RPMI8226 (cell line): ENCODE measurements at regions not wholly inside any gene's neighbourhood (a gene's known extent, or its start where the extent isn't known, plus 50 kb on each side); places are given as distances from the start of the nearest gene placed in this dataset.
"Not testable (repeated sequence)": the region's sequence is repeated elsewhere in the genome, so short reads cannot be mapped to it uniquely, and the experiment has no call there.

ENCODE experiments used
- DNase-seq: peaks from one replicate; pipeline ENCODE4 v3.0.0-alpha.2; 2015

DNA sequence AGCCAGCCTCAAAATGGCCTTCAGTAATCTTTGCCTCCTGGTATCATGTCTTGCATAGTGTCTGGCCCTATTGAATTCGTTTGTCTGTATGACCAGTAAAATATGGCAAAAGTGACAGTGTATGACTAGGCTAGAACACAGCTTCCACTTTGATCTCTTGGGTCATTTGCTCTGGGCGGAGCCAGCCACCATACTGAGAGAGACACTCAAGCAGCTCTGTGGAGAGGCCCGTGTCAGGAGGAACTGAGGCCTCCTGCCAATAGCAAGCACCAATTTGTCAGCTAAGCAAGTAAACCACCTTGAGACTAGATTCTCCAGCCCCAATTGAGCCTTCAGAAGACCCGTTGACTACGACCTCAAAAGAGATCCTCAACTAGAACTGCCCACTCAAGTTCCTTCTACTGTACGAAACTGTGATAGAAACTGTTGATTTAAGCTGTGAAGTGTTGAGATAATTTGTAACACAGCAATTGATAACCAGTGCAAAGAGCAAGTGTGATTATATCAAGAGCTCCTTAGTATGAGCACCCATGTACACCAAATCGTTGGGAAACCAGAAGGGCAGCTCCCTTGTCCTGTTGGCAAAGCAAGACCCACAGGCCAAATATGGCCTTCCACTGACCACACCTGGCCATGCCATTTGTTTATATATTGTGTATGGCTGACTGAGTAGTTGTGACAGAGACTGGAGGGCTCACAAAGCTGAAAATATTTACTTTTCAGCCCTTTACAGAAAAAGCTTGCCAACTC is 52.7 kb upstream of the SERBP1 start:
- no peak for DNase-seq

DNA sequence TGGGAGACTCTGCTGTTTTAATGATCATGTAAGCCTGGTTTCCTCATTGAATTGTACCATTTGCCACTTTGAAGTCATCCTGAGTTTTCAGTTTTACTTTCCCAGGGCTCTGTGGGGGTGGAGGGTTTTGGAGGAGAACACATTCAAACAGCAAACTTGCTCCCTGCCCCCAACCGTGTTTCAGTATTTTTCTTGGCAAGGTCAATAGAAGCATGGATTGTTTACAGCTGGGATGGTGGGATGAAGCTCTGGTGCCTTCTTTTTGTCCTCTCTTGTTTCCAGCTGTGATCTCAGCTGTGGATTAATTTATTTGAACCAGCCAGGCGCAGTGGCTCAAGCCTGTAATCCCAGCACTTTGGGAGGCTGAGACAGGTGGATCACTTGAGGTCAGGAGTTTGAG is 54.3 kb upstream of the SERBP1 start:
- no peak for DNase-seq

DNA sequence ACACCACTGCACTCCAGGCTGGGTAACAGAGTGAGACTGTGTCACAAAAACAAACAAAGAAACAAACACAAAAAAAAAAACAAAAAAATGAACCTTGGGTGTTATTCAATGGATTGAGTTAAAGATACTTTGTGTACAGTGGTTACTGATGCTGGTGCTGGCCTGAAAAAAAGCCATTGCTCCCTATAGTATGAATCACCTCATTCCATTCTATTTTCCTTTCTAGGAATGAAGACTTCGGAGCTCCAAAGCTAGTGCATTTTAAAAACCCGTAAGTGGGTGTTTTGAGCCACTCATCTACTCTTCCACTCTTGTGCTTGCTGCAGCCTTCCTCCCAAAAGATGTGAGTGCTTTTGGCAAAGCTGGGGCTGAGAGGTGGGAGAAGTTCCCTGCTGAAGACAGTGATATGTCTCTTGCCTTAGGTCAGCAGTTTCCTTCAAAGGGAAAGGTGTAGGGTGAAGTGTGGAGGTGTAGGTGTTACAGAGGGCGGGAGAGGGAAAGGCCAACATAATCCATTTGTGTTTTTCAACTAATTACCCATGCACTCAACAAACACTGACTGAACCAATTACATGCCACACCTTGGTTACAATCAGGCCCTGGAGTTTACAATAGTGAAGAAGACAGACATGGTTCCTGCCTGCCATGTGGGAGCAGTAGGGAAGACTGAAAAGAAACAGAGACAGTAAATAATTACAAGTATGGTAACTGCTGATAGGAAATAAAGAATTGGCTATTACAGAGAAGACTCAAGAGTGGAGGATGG is 55.0 kb upstream of the SERBP1 start:
- DNase-seq: no peak

GRCh38 chr1:67489643-67490042 is 59.4 kb upstream of the SERBP1 start:
- peak; percentile 25 for DNase-seq

DNA sequence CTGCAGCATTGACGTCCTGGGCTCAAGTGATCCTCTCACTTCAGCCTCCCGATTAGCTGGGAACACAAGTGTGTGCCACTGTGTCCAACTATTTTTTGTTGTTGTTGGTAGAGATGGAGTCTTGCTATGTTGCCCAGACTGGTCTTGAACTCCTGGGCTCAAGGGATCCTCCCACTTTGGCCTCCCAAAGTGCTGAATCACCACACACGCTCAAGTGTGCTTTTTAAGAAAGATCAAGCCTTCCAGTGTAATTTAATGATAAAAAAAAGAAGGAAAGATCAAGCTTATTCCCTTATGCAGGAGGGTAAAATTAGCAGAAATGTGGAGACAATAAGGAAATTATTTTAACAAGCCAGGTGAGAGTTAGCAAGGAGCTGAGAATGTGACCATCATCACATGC is 61.1 kb upstream of the SERBP1 start:
- no peak for DNase-seq

DNA sequence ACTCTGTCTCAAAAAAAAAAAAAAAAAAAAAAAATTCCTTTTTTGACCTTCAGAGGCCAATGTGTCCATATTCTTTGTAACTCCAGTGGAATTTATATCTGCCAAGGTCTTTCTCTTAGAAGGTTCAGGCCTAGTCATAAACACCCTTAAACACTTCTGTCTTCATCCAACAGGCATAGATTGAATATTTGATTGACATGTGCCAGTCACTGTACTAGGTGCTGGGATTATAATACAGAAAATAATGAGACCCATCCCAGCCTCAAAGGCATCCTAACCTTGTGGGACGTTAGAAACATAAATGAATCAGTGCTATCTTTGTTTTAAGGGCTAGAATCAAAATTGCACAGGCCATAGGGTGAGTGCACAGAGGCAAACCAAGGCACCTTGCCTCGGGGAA is 62.9 kb upstream of the SERBP1 start:
- no peak for DNase-seq

- no peak for DNase-seq
Observed at GRCh38 chr1:67495327-67495726, 65.1 kb upstream of the SERBP1 start.

DNA sequence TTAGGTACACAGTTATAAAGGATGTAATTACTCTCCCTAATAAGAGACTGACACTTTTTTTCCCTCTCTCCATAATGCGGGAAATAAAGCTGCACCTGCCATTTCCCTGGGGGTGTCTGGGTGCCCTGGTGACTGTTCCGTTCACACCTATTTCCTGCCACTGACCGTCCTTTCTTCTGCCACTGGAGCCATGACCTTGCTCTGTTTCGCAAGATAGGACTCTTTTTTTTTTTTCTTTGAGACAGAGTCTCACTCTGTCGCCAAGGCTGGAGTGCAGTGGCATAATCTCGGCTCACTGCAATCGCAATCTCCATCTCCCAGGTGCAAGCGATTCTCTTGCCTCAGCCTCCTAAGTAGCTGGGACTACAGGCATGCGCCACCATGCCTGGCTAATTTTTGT is 66.1 kb upstream of the SERBP1 start:
- no peak for DNase-seq

DNA sequence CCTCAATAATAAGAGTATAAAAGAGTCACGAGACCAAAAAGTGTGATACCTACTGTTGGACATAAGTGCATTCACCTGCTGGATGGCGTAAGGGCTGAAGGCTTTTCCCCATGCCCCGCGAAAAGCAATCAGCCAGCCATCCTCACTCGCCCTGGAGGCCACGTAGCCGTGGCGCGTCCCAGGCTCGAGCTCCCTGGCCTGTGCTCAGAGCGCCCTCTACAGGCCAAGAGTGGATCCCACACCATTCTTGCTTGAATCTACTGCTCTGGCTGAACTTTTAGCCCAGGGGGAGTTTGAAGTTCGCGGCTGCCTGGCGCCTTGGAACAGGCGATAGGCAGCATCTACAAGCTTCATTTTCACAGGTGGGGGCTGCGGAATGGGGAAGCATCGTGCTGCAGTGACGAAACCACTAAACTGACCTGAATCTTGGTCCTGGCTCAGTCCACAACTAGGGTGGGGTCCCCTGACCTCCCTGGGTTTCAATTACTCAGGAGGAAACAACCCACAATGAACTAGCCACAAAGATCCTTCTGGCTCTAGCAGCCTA is 70.3 kb upstream of the SERBP1 start:
- DNase-seq: peak; percentile 86

- no peak for DNase-seq
Observed at GRCh38 chr1:67503974-67504373, 73.8 kb upstream of the SERBP1 start.

DNA sequence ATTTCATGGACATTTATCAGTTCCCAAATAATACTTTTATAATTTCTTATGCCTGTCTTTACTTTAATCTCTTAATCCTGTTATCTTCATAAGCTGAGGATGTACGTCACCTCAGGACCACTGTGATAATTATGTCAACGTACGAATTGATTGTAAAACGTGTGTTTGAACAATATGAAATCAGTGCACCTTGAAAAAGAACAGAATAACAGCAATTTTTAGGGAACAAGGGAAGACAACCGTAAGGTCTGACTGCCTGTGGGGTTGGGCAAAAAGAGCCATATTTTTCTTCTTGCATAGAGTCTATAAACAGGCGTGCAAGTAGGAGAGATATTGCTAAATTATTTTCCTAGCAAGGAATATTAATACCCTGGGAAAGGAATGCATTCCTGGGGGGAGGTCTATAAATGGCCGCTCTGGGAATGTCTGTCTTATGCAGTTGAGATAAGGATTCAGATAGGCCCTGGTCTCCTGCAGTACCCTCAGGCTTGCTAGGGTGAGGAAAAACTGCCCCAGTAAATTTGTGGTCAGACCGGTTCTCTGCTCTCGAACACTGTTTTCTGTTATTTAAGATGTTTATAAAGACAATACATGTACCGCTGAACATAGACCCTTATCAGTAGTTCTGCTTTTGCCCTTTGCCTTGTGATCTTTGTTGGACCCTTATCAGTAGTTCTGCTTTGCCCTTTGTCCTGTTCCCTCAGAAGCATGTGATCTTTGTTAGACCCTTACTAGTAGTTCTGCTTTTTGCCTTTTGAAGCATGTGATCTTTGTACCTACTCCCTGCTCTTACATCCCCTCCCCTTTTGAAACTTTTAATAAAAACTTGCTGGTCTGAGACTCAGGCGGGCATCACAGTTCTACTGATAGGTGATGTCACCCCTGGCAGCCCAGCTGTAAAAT is 83.4 kb upstream of the SERBP1 start:
- not testable (repeated sequence) for DNase-seq

DNA sequence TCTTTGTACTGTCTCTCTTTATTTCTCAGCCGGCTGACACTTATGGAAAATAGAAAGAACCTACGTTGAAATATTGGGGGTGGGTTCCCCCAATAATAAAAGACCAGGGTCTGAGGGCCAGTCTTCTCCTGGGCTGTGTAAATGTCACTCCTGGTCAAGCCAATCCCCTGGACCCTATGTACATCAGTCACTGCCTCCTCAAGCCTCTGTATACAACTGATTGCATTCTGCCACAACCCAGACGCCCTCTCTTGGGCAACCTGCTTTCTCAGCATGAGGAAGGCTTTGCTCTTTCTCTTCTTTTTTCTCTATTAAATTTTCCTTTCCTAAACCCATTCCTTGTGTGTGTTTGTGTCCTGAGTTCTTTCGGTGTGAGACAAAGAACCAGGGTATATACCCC is 84.1 kb upstream of the SERBP1 start:
- no peak for DNase-seq

GRCh38 chr1:67514786-67515185 is 84.6 kb upstream of the SERBP1 start:
- DNase-seq: no peak

DNA sequence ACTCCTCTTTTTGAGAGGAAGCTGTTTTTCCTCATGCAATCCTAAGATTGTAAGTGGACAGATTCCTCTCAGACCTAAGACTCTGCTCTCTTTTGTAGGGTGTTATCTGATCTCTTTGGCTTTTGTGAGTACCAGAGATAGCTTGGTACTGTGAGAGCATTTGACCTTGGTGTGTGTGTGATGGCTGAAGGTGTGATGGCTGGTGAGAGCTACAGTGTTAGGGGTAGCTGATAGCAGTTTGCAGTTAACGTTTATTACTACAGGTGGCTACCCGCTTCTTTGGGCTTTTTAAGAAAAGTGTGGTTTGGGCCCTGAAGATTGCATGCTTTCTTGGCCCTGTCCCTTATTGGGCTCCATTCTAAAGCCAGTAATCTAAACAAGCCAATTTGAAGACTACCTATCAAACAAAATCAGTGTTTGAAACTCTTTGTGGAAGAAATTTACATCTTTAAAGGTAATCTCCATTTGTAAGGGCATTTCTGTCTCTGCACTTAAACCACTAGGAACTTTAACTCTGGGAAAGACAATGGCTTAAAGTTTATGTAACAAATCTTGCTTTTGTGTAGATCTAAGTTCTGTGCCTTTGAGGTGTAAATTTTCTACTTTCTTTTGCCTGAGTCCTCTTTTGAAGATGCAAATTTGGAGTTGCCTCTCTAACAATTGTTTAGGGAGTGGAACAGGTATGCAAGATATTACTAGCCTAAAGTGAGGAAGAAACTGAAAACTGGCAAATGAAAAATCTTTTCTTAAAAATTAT is 85.3 kb upstream of the SERBP1 start:
- DNase-seq: no peak

GRCh38 chr1:67517046-67517445 is 86.8 kb upstream of the SERBP1 start:
- no peak for DNase-seq

- no peak for DNase-seq
Observed at GRCh38 chr1:67522001-67522441, 91.8 kb upstream of the SERBP1 start.

DNA sequence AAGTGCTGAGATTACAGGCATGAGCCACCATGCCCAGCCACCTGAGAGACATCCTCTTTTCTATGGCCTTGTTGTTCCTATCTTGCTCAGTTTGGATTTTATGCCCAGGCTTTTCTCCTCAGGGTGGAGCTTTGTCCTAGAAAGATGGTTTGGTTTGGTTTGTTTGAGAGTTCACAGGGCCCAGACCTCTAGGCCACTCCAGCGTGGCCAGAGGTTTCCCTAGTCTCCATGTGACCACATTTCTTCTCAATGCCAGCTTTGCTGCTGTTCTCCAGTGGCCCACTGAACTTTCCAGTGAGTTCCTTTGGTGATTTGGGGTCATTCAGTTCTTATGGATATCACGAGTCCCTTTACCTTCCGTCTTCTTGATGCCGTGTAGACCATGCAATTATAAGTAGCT is 92.6 kb upstream of the SERBP1 start:
- DNase-seq: no peak

DNA sequence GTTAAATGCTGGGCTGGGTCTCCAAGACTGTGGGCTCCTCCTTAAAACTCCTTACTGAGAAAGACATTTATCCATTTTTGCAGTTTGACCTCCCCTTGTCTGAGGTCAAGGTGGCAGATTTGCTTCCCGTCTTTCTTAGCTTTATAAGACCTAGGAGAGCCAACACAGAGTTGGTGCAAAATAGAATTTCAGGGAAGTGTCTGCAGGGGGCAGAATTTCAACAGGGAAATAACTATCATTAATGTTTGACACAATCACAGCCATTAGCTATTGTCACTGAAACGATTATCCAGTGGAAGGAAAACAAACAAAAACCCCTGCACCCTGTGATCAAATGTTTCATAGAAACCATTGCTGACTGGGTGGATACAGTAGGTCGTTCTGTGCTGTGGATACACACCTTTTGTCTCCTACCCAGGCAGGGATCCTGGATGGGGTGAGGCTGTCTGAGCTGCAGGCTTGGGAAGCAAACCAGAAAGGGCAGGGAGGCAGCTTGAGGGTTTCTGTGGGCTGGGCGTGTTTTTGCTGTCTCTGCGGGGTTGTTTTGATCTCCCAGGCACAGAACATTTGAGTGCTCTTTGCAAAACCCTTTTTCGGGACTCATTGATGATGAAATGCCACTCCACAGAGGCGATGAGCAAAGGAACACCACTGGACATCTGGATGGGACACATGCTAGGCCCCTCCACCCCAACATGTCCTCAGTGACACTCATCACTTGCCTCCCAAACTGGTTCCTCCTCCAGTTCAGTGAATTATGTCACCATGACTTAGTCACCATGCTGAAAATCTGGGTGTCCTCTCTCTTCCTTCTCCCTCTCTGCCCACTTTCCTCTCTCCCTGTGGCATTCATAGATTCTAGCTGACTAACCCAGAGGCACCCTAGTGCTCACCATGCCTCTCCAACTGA is 94.2 kb upstream of the SERBP1 start:
- DNase-seq: no peak

- DNase-seq: no peak
Observed at GRCh38 chr1:67525053-67525760, 95.0 kb upstream of the SERBP1 start.

DNA sequence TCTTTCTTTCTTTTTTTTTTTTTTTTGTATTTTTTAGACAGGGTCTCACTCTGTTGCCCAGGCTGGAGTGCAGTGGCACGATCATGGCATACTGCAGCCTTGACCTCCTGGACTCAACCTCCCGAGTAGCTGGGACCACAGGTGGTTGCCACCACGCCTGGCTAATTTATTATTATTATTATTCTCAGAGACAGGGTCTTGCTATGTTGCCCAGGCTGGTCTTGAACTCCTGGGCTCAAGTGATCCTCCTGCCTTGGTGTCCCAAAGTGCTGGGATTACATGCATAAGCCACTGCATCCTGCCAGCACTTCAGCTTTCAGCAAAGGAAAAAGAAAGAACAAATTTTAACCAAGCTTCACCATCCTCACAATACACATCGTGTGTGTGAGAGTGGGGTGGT is 97.9 kb upstream of the SERBP1 start:
- DNase-seq: no peak

DNA sequence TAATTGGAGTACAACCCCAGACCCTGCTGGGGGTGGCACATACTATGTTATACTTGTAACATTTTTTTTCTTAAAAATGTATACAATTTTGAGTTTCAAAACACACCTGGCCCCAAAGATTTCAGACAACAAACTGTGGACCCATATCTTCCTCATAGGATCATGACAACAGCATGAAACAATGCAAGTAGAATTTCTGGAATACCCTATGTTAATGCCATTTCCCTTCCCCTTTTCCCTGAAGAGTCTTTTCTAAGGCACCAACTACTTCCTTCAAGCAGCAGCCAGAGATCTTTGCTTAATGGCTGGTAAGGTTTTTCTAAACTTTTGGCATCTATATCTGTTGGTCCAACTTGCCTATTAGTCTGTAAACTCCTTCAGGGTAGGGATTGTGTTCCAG is 99.9 kb upstream of the SERBP1 start:
- DNase-seq: no peak
